ENCODE measurements at regions not wholly inside any gene's neighbourhood (a gene's known extent, or its start where the extent isn't known, plus 50 kb on each side); places are given as distances from the start of the nearest gene placed in this dataset.

DNA sequence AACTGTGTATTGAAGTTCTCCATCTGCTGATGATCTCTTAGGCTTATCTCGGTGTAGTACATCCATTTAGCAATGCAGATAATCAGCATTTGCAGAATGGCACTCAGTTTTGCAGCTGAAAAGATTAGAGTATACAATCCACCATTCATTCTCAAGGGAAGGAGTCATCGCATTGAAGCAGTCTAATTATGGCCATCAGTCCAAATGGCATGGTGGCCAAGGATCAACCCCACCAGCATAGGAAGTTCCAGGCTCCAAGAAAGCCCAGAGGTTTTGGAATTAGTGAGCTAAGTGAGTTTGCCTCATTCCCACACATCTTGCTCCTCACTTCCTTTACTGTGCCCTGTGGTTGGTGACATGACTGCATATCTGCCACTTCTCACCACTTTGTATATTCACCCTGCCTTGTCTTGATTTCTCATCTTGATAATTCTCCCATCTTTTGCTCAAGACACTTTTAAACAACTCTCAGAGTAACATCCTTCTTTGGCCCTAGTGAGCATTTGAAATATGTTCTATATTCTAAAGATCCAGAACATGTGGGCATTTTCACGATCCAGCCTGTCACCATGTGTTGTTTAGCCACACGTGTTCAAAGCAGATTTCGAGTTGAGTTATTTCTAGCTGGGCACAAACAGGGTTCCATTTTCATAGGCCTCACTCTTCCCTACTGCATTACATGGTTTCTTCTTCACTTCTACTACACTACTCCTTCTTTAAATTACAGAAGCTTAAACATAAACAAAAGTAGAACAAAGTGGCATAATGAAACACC is 1119.8 kb downstream of the TSN start:
- TF ChIP-seq, protein P1, sequence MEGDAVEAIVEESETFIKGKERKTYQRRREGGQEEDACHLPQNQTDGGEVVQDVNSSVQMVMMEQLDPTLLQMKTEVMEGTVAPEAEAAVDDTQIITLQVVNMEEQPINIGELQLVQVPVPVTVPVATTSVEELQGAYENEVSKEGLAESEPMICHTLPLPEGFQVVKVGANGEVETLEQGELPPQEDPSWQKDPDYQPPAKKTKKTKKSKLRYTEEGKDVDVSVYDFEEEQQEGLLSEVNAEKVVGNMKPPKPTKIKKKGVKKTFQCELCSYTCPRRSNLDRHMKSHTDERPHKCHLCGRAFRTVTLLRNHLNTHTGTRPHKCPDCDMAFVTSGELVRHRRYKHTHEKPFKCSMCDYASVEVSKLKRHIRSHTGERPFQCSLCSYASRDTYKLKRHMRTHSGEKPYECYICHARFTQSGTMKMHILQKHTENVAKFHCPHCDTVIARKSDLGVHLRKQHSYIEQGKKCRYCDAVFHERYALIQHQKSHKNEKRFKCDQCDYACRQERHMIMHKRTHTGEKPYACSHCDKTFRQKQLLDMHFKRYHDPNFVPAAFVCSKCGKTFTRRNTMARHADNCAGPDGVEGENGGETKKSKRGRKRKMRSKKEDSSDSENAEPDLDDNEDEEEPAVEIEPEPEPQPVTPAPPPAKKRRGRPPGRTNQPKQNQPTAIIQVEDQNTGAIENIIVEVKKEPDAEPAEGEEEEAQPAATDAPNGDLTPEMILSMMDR (IDR thresholded peaks at IDR 0.05), result no peak
- TF ChIP-seq EZH2 (IDR thresholded peaks at IDR 0.05; ENCODE audit: borderline replicate concordance, insufficient read depth, low read depth, low read length, poor library complexity, severe bottlenecking), result no peak
